ENCODE measurements at regions not wholly inside any gene's neighbourhood (a gene's known extent, or its start where the extent isn't known, plus 50 kb on each side); places are given as distances from the start of the nearest gene placed in this dataset.

- H2AFZ ChIP-seq (ENCODE audit: low read depth, low read length, severe bottlenecking), result no peak overlapping the region
- H3K4me2 ChIP-seq (ENCODE audit: low read depth, low read length, poor library complexity, severe bottlenecking), result no peak overlapping the region
- H3K27me3 ChIP-seq (ENCODE audit: low read length), result no peaks in the 10 kb centered on the region
- no peaks in the 10 kb centered on the region for H3K36me3 ChIP-seq (ENCODE audit: low read length)
- H3K9me3 ChIP-seq (ENCODE audit: insufficient read depth, low read length), result no peaks in the 10 kb centered on the region
- no peak overlapping the region for H3K27ac ChIP-seq (ENCODE audit: low read depth, low read length)
- H4K20me1 ChIP-seq (ENCODE audit: low read depth, low read length), result no peaks in the 10 kb centered on the region
- no peaks in the 10 kb centered on the region for H3K9me2 ChIP-seq (replicated peaks; ENCODE audit: insufficient read depth, low read length)
- no peak overlapping the region for H3K9ac ChIP-seq (ENCODE audit: low read length)
- no peak for TF ChIP-seq CTCF (IDR thresholded peaks at IDR 0.05; ENCODE audit: insufficient read depth, low read length, poor library complexity, severe bottlenecking)
- no peak for TF ChIP-seq EZH2phosphoT487 (conservative IDR thresholded peaks at IDR 0.05; ENCODE audit: low read length)
- no peaks in the 10 kb centered on the region for H3K79me2 ChIP-seq (ENCODE audit: insufficient read depth, low read length)
- H3K4me3 ChIP-seq (ENCODE audit: insufficient read depth, low read length, poor library complexity, severe bottlenecking), result no peak overlapping the region
- H3F3A ChIP-seq (ENCODE audit: insufficient read depth), result no peaks in the 10 kb centered on the region
Measured at GRCh38 chr5:158485604-158486081, 614.1 kb downstream of the EBF1 start.

- H3K4me2 ChIP-seq (ENCODE audit: low read depth, low read length, poor library complexity, severe bottlenecking), result no peak overlapping the region
- no peak overlapping the region for H3K27ac ChIP-seq (ENCODE audit: low read depth, low read length)
- H3K79me2 ChIP-seq (ENCODE audit: insufficient read depth, low read length), result no peaks in the 10 kb centered on the region
- H3K9me2 ChIP-seq (replicated peaks; ENCODE audit: insufficient read depth, low read length), result no peaks in the 10 kb centered on the region
- H3K27me3 ChIP-seq (ENCODE audit: low read length), result no peaks in the 10 kb centered on the region
- no peaks in the 10 kb centered on the region for H3F3A ChIP-seq (ENCODE audit: insufficient read depth)
- no peak overlapping the region for H3K4me3 ChIP-seq (ENCODE audit: insufficient read depth, low read length, poor library complexity, severe bottlenecking)
- no peak overlapping the region for H2AFZ ChIP-seq (ENCODE audit: low read depth, low read length, severe bottlenecking)
- TF ChIP-seq EZH2phosphoT487 (conservative IDR thresholded peaks at IDR 0.05; ENCODE audit: low read length), result no peak
- TF ChIP-seq CTCF (IDR thresholded peaks at IDR 0.05; ENCODE audit: insufficient read depth, low read length, poor library complexity, severe bottlenecking), result no peak
- no peaks in the 10 kb centered on the region for H4K20me1 ChIP-seq (ENCODE audit: low read depth, low read length)
- H3K9me3 ChIP-seq (ENCODE audit: insufficient read depth, low read length), result no peaks in the 10 kb centered on the region
- H3K36me3 ChIP-seq (ENCODE audit: low read length), result no peaks in the 10 kb centered on the region
- no peak overlapping the region for H3K9ac ChIP-seq (ENCODE audit: low read length)
Measured at GRCh38 chr5:158485047-158485446, 614.7 kb downstream of the EBF1 start.

- TF ChIP-seq CTCF (IDR thresholded peaks at IDR 0.05; ENCODE audit: insufficient read depth, low read length, poor library complexity, severe bottlenecking), result no peak
- TF ChIP-seq EZH2phosphoT487 (conservative IDR thresholded peaks at IDR 0.05; ENCODE audit: low read length), result no peak
- H2AFZ ChIP-seq (ENCODE audit: low read depth, low read length, severe bottlenecking), result no peak overlapping the region
- no peaks in the 10 kb centered on the region for H4K20me1 ChIP-seq (ENCODE audit: low read depth, low read length)
- no peaks in the 10 kb centered on the region for H3K9me2 ChIP-seq (replicated peaks; ENCODE audit: insufficient read depth, low read length)
- H3K4me3 ChIP-seq (ENCODE audit: insufficient read depth, low read length, poor library complexity, severe bottlenecking), result no peak overlapping the region
- H3K4me2 ChIP-seq (ENCODE audit: low read depth, low read length, poor library complexity, severe bottlenecking), result no peak overlapping the region
- no peaks in the 10 kb centered on the region for H3K79me2 ChIP-seq (ENCODE audit: insufficient read depth, low read length)
- no peaks in the 10 kb centered on the region for H3F3A ChIP-seq (ENCODE audit: insufficient read depth)
- no peaks in the 10 kb centered on the region for H3K27me3 ChIP-seq (ENCODE audit: low read length)
- no peak overlapping the region for H3K9ac ChIP-seq (ENCODE audit: low read length)
- H3K27ac ChIP-seq (ENCODE audit: low read depth, low read length), result no peak overlapping the region
- H3K36me3 ChIP-seq (ENCODE audit: low read length), result no peaks in the 10 kb centered on the region
- H3K9me3 ChIP-seq (ENCODE audit: insufficient read depth, low read length), result no peaks in the 10 kb centered on the region
Measured at GRCh38 chr5:158484150-158484549, 615.6 kb downstream of the EBF1 start.

All from SU-DHL-6 (cell line).